HepG2 (cell line): ENCODE measurements at regions not wholly inside any gene's neighbourhood (a gene's known extent, or its start where the extent isn't known, plus 50 kb on each side); places are given as distances from the start of the nearest gene placed in this dataset.

Experiments
- ATAC-seq: fragments of 200-7000 bp; cut with Tn5 transposase; 3 replicates; pipeline ENCODE4 v1.9.1; 2020; ENCODE audit warnings: mild to moderate bottlenecking, moderate library complexity
- BruUV-seq: library from RNA; stranded (reverse); fragments of 400-500 nt; replicated peaks from 2 replicates; lab custom pipeline; 2021; lab: Mats Ljungman, UMichigan
- CTCF ChIA-PET: fragments of 300-600 bp; formaldehyde crosslinking; extraction: SDS; loops from one replicate; lab custom pipeline; 2021; ENCODE audit warnings: low total read pairs, inconsistent platforms, low intra/inter-chr PET ratio; lab: Yijun Ruan, JAX
- POLR2A ChIA-PET: fragments of 350-600 bp; sonication (Branson Sonifier 250); formaldehyde crosslinking; loops from one replicate; lab custom pipeline; 2020; ENCODE audit warnings: antibody characterized with exemption, inconsistent platforms; lab: Yijun Ruan, JAX
- DNase-seq: peaks from one replicate; pipeline ENCODE4 v3.0.0-alpha.2; 2015; ENCODE audit warnings: low spot score
- FAIRE-seq: peaks from 3 replicates; lab custom pipeline; 2011; peaks lifted over from hg19 to GRCh38; lab: Jason Lieb, UNC
- H2AFZ ChIP-seq: one replicate; pipeline ENCODE4 v1.6.1; 2011; ENCODE audit warnings: low read length, inconsistent platforms
- H3K27ac ChIP-seq: fragments of 300-600 bp; 3 replicates; pipeline ENCODE4 v1.8.0; 2011; ENCODE audit warnings: mixed run types, mild to moderate bottlenecking, mixed read lengths, low read length, inconsistent platforms; ENCODE audit not compliant: insufficient read depth; ENCODE audit errors: extremely low read length
- H3K27me3 ChIP-seq, 2 experiments: fragments of 200-600 bp in 1 of 2; 2 replicates in 1 of 2; 3 replicates in 1 of 2; pipeline versions ENCODE4 v1.6.0 to v1.8.0; 2011; ENCODE audit warnings: low read length in 2 of 2, mild to moderate bottlenecking in 2 of 2, moderate library complexity in 2 of 2, inconsistent platforms in 1 of 2; ENCODE audit not compliant: insufficient read depth in 2 of 2, control insufficient read depth in 1 of 2
- H3K36me3 ChIP-seq, 2 experiments: fragments of 200-600 bp in 1 of 2; replicated peaks in 1 of 2; 2 replicates in 1 of 2; 3 replicates in 1 of 2; pipeline versions ENCODE4 v1.5.1 to v1.8.0; 2011; ENCODE audit warnings: low read length in 2 of 2, inconsistent platforms in 1 of 2; ENCODE audit not compliant: insufficient read depth in 2 of 2, control insufficient read depth in 1 of 2
- H3K4me1 ChIP-seq: 2 replicates; pipeline ENCODE4 v1.5.1; 2012; ENCODE audit warnings: low read length, inconsistent platforms; ENCODE audit not compliant: insufficient read depth
- H3K4me2 ChIP-seq: 2 replicates; pipeline ENCODE4 v1.6.0; 2011; ENCODE audit warnings: low read depth, low read length, inconsistent platforms
- H3K4me3 ChIP-seq, 3 experiments: fragments of 200-600 bp in 1 of 3; sonication (generic), shearing (Covaris generic) in 1 of 3; replicated peaks in 1 of 3; 2 replicates each; pipeline ENCODE4 v1.5.1; 2011 to 2016; ENCODE audit warnings: low read length in 3 of 3, inconsistent platforms in 2 of 3, low read depth in 2 of 3, mild to moderate bottlenecking in 2 of 3, control low read depth in 1 of 3, mixed read lengths in 1 of 3; ENCODE audit not compliant: insufficient read depth in 1 of 3
- H3K79me2 ChIP-seq: one replicate; pipeline ENCODE4 v1.6.1; 2011; ENCODE audit warnings: low read length, inconsistent platforms; ENCODE audit not compliant: insufficient read depth
- H3K9ac ChIP-seq: 2 replicates; pipeline ENCODE4 v1.6.0; 2011; ENCODE audit warnings: mild to moderate bottlenecking, low read depth, low read length, inconsistent platforms; ENCODE audit not compliant: insufficient read depth
- H3K9me3 ChIP-seq: 2 replicates; pipeline ENCODE4 v1.5.1; 2012; ENCODE audit warnings: mild to moderate bottlenecking, low read length
- H4K20me1 ChIP-seq: 2 replicates; pipeline ENCODE4 v1.6.0; 2011; ENCODE audit warnings: inconsistent platforms, mild to moderate bottlenecking, low read length, moderate library complexity; ENCODE audit not compliant: insufficient read depth
- GFI1 ChIP-seq: sonication (generic); formaldehyde crosslinking; IDR thresholded peaks from 2 replicates; pipeline ENCODE4 v1.5.0; 2020; ENCODE audit warnings: missing genetic modification reagents, mild to moderate bottlenecking, borderline replicate concordance
- HMGXB4 ChIP-seq, 2 experiments: sonication (generic) in 1 of 2; formaldehyde crosslinking in 1 of 2; IDR thresholded peaks; 2 replicates each; pipeline versions ENCODE4 v1.4.0 to v1.6.1; 2018 to 2020; ENCODE audit warnings: missing genetic modification reagents in 2 of 2, borderline replicate concordance in 1 of 2, low read depth in 1 of 2, mild to moderate bottlenecking in 1 of 2, missing biosample characterization in 1 of 2
- JUND ChIP-seq: sonication (generic); formaldehyde crosslinking; IDR thresholded peaks from 2 replicates; pipeline ENCODE4 v1.8.0; 2022; ENCODE audit warnings: mild to moderate bottlenecking, missing genetic modification reagents
- NR2F2 ChIP-seq: IDR thresholded peaks from 2 replicates; pipeline ENCODE4 v1.6.1; 2012; ENCODE audit warnings: low read depth, inconsistent platforms, borderline replicate concordance
- TFDP1 ChIP-seq: IDR thresholded peaks from 2 replicates; pipeline ENCODE4 v1.6.1; 2016; ENCODE audit warnings: missing compliant biosample characterization, missing genetic modification reagents, borderline replicate concordance
- ZNF740 ChIP-seq: sonication (generic); formaldehyde crosslinking; IDR thresholded peaks from 2 replicates; pipeline ENCODE4 v1.4.0; 2020; ENCODE audit warnings: missing genetic modification reagents
- in situ Hi-C: cut with HindIII; loops from 2 replicates; pipeline ENCODE4 v1.10.0; 2017; ENCODE audit warnings: low pct_unique_long_range_greater_than_20kb; ENCODE audit not compliant: extremely low pct_ligation_motif_present
- intact Hi-C: fragments of 100-400 bp; cut with micrococcal nuclease; formaldehyde crosslinking; loops from one replicate; pipeline ENCODE4 v1.10.0; 2022; ENCODE audit not compliant: unreplicated experiment

GRCh38 chr9:96175796-96176195 lies 126.2 kb downstream of the HSD17B3 start:
- POLR2A ChIA-PET, result no interaction called here
- Histone ChIP-seq H3K79me2 (no peaks in the 10 kb centered on the region), H3K27ac (no peak overlapping the region)
- TF ChIP-seq ZNF740 (CRISPR knock-in tag) (no peak), HMGXB4 (CRISPR knock-in tag; IDR thresholded peaks at IDR 0.05; ENCODE audit: borderline replicate concordance in 1 of 2, low read depth in 1 of 2) (no peak), GFI1 (CRISPR knock-in tag) (no peak), JUND (no peak), NR2F2 (no peak), TFDP1 (CRISPR knock-in tag) (no peak)
- TF ChIP-seq, all 625 proteins: peak for 0
- DNase-seq (no peak), ATAC-seq (no peak), FAIRE-seq (no peak)
- Histone ChIP-seq H3K27me3 (peaks cover 1 to 26% of the 10 kb centered on the region in 2 experiments; a peak in 3 of 5 replicates), H3K4me3 (no peak overlapping the region), H3K9me3 (no peaks in the 10 kb centered on the region), H2AFZ (no peak overlapping the region), H3K4me1 (peaks cover 23% of the 10 kb centered on the region), H3K36me3 (no peaks in the 10 kb centered on the region), H3K4me2 (no peak overlapping the region), H4K20me1 (no peaks in the 10 kb centered on the region), H3K9ac (no peak overlapping the region)
- intact Hi-C loops, result no loop called here
- in situ Hi-C loops, result no loop called here
- no TSS peak for BruUV-seq
- CTCF ChIA-PET, result no interaction called here
